ENCODE measurements at regions not wholly inside any gene's neighbourhood (a gene's known extent, or its start where the extent isn't known, plus 50 kb on each side); places are given as distances from the start of the nearest gene placed in this dataset.

DNA sequence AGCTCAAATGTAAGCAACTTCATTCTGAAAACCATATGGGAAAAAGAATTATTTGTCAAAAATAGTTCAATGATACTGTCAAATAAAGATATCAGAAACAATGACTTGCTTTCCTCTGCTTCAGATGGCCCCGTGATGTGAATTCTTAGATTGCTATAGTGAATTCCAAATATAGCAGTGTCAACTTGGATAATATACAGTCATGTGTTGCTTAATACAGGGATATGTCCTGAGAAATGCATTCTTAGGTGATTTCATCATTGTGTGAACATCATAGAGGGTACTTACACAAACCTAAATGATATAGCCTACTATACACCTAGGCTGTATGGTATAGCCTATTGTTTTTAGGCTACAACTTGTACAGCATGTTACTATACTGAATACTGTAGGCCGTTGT is 108.7 kb upstream of the MIS18BP1 start:
- TF ChIP-seq RBM15 (IDR thresholded peaks at IDR 0.05; ENCODE audit: insufficient read depth, low read length) (no peak), SMARCE1 (IDR thresholded peaks at IDR 0.05) (no peak), BRCA1 (IDR thresholded peaks at IDR 0.05) (no peak), BRCA1 (CRISPR knock-in tag; IDR thresholded peaks at IDR 0.05) (no peak), TAF7 (tag; IDR thresholded peaks at IDR 0.05) (no peak), TCF7L2 (IDR thresholded peaks at IDR 0.05; ENCODE audit: low read depth, low read length) (no peak), HNRNPLL (IDR thresholded peaks at IDR 0.05; ENCODE audit: low read depth, low read length, poor library complexity, severe bottlenecking) (no peak), GABPB1 (CRISPR knock-in tag; IDR thresholded peaks at IDR 0.05) (no peak)
- TF ChIP-seq, protein P1, sequence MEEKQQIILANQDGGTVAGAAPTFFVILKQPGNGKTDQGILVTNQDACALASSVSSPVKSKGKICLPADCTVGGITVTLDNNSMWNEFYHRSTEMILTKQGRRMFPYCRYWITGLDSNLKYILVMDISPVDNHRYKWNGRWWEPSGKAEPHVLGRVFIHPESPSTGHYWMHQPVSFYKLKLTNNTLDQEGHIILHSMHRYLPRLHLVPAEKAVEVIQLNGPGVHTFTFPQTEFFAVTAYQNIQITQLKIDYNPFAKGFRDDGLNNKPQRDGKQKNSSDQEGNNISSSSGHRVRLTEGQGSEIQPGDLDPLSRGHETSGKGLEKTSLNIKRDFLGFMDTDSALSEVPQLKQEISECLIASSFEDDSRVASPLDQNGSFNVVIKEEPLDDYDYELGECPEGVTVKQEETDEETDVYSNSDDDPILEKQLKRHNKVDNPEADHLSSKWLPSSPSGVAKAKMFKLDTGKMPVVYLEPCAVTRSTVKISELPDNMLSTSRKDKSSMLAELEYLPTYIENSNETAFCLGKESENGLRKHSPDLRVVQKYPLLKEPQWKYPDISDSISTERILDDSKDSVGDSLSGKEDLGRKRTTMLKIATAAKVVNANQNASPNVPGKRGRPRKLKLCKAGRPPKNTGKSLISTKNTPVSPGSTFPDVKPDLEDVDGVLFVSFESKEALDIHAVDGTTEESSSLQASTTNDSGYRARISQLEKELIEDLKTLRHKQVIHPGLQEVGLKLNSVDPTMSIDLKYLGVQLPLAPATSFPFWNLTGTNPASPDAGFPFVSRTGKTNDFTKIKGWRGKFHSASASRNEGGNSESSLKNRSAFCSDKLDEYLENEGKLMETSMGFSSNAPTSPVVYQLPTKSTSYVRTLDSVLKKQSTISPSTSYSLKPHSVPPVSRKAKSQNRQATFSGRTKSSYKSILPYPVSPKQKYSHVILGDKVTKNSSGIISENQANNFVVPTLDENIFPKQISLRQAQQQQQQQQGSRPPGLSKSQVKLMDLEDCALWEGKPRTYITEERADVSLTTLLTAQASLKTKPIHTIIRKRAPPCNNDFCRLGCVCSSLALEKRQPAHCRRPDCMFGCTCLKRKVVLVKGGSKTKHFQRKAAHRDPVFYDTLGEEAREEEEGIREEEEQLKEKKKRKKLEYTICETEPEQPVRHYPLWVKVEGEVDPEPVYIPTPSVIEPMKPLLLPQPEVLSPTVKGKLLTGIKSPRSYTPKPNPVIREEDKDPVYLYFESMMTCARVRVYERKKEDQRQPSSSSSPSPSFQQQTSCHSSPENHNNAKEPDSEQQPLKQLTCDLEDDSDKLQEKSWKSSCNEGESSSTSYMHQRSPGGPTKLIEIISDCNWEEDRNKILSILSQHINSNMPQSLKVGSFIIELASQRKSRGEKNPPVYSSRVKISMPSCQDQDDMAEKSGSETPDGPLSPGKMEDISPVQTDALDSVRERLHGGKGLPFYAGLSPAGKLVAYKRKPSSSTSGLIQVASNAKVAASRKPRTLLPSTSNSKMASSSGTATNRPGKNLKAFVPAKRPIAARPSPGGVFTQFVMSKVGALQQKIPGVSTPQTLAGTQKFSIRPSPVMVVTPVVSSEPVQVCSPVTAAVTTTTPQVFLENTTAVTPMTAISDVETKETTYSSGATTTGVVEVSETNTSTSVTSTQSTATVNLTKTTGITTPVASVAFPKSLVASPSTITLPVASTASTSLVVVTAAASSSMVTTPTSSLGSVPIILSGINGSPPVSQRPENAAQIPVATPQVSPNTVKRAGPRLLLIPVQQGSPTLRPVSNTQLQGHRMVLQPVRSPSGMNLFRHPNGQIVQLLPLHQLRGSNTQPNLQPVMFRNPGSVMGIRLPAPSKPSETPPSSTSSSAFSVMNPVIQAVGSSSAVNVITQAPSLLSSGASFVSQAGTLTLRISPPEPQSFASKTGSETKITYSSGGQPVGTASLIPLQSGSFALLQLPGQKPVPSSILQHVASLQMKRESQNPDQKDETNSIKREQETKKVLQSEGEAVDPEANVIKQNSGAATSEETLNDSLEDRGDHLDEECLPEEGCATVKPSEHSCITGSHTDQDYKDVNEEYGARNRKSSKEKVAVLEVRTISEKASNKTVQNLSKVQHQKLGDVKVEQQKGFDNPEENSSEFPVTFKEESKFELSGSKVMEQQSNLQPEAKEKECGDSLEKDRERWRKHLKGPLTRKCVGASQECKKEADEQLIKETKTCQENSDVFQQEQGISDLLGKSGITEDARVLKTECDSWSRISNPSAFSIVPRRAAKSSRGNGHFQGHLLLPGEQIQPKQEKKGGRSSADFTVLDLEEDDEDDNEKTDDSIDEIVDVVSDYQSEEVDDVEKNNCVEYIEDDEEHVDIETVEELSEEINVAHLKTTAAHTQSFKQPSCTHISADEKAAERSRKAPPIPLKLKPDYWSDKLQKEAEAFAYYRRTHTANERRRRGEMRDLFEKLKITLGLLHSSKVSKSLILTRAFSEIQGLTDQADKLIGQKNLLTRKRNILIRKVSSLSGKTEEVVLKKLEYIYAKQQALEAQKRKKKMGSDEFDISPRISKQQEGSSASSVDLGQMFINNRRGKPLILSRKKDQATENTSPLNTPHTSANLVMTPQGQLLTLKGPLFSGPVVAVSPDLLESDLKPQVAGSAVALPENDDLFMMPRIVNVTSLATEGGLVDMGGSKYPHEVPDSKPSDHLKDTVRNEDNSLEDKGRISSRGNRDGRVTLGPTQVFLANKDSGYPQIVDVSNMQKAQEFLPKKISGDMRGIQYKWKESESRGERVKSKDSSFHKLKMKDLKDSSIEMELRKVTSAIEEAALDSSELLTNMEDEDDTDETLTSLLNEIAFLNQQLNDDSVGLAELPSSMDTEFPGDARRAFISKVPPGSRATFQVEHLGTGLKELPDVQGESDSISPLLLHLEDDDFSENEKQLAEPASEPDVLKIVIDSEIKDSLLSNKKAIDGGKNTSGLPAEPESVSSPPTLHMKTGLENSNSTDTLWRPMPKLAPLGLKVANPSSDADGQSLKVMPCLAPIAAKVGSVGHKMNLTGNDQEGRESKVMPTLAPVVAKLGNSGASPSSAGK (IDR thresholded peaks at IDR 0.05), result no peak
- TF ChIP-seq, protein P2, sequence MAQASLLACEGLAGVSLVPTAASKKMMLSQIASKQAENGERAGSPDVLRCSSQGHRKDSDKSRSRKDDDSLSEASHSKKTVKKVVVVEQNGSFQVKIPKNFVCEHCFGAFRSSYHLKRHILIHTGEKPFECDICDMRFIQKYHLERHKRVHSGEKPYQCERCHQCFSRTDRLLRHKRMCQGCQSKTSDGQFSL (CRISPR knock-in tag; IDR thresholded peaks at IDR 0.05), result no peak
- TF ChIP-seq, protein P2 (tag; IDR thresholded peaks at IDR 0.05), result no peak
- TF ChIP-seq, protein P3, sequence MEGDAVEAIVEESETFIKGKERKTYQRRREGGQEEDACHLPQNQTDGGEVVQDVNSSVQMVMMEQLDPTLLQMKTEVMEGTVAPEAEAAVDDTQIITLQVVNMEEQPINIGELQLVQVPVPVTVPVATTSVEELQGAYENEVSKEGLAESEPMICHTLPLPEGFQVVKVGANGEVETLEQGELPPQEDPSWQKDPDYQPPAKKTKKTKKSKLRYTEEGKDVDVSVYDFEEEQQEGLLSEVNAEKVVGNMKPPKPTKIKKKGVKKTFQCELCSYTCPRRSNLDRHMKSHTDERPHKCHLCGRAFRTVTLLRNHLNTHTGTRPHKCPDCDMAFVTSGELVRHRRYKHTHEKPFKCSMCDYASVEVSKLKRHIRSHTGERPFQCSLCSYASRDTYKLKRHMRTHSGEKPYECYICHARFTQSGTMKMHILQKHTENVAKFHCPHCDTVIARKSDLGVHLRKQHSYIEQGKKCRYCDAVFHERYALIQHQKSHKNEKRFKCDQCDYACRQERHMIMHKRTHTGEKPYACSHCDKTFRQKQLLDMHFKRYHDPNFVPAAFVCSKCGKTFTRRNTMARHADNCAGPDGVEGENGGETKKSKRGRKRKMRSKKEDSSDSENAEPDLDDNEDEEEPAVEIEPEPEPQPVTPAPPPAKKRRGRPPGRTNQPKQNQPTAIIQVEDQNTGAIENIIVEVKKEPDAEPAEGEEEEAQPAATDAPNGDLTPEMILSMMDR (IDR thresholded peaks at IDR 0.05 in 2 of 3, conservative IDR thresholded peaks at IDR 0.05 in 1 of 3; ENCODE audit: insufficient read depth in 2 of 3, low read depth in 1 of 3, low read length in 3 of 3), result no peak
